EL (cell line): ENCODE measurements at regions not wholly inside any gene's neighbourhood (a gene's known extent, or its start where the extent isn't known, plus 50 kb on each side); places are given as distances from the start of the nearest gene placed in this dataset.

Experiments used
- DNase-seq: peaks from one replicate; pipeline ENCODE4 v3.0.0-alpha.2; 2016

DNA sequence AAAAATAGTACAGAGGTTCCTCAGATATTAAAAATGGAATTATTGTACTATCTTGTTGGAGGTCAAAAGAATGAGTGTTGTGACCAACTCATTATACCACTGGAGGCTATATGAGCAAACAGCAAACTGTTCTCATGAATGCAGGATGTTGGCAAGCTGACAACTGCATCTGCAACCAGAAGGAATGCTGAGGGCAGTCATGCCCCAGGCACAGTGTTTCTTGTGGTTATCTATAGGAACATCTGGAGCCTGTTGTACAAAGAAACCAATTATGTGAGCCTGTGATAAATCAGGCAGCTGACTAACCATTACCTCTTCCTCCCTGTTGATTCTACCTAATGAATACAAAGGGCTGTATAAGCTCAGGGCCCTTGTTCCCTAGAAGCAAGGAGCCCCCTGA is 2057.1 kb downstream of the TP53TG3F start:
- DNase-seq: no peak

DNA sequence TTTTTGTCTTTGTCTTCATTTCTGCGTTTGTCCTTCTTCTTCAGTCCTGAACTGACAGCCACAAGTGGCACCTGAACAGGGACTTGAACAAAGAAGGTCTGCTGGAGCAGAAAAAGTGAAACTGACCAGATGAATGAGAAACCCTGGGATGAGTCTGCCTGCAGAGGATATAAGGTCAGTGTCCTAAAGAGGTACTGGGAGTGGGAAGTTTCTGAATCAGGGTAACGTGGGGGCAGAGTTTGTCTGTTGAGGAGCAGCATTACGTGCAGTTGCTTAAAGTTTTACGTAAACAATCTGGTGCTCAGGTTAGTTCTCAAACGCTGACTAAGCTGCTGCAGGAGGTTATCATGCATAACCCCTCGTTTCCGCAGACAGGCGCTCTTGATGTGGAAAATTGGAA is 2057.6 kb downstream of the TP53TG3F start:
- DNase-seq: no peak

DNA sequence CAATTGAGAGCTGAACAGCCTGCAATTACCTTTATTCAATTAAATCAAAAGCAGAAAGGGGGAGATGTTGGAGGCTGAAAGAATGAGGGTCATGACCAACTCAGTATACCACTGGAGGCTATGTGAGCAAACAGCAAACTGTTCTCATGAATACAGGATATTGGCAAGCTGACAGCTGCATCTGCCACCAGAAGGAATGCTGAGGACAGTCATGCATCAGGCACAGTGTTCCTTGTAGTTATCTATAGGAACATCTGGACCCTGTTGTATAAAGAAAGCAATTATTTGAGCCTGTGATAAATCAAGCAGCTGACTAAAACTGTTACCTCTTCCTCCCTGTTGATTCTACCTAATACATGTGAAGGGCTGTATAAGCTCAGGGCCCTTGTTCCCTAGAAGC is 2064.6 kb downstream of the TP53TG3F start:
- DNase-seq: no peak

DNA sequence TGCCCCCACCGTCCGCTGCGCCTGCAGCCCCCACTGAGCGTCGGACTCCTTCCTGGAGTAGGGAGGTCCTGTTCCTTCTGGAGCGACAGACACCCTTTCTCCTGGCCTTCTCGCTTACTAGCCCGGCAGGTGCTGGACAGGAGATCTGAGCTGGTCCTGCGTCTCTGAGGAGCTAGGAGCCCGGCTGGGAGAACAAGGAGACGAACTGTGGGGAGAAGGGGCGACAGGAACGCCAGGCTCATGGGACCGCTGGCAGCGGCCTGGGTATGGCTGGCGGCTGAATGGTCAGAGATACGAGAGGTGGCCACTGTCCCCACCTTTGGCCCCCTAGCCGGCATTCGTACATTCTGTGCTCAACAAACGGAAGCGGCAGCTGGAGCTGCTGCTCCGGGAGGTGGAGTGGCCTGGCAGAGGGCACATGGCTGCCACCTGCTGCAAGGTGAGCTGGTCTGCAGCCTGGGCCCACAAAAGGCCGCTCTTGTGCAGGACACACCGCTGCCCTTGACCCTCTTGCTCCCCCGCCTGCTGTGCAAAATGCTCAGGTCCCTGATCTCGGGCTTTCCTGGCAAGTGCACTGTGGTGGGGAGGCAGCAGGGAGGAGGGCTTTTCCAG is 2066.7 kb downstream of the TP53TG3F start:
- DNase-seq: no peak

DNA sequence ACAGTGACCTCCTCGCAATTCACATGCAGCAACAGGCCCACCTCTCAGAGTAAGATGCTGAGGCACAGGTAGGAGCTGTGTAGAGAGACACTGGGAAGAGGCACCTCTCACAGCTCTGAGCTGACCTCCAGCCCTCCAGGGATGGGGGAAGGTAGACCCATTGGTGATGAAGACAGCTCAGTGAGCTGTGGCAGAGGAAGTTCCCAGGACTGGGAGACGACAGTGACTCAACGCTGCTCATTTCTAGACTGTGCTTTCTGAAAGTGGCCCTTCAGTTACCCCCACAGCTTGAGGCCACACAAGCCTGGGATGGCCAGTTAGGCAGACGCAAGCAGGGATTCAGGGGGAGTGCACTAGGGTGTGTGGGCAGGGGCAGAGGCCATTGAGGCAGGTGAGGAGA is 2073.2 kb downstream of the TP53TG3F start:
- DNase-seq: no peak

DNA sequence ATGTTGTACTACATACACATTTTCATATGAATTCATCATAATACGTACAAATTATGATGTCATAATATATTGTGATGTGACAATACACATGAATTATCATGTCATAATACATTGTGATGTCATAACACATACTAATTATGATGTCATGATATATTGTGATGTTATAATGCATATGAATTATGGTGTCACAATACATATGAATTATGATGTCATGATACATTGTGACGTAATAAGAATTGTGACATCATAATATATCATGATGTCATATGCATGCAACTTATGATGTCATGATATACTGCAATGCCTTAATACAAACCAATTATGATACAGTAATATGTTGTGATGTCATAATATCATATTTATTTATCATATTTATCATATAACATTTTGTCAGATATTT is 2074.3 kb downstream of the TP53TG3F start:
- DNase-seq: no peak

DNA sequence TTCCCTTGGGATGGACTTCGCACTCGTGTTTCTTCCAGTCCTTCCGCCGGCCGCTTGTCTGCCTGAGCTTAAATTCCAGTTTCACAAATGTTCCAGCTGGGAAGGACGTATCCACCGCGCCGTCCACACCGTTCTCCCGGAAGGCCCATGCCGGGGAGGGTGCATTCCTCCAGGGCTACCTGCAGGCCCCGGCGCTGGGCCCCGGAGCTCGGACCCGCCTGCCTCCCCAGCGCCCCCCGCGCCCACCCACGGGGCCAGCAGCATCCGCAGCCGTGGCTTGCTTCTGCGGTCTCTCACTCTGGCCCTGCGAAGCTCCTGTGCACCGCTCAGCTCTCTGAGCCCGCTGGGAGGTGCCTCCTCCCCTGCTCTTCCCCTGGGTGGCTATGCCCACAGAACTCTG is 2084.1 kb downstream of the TP53TG3F start:
- DNase-seq: no peak

DNA sequence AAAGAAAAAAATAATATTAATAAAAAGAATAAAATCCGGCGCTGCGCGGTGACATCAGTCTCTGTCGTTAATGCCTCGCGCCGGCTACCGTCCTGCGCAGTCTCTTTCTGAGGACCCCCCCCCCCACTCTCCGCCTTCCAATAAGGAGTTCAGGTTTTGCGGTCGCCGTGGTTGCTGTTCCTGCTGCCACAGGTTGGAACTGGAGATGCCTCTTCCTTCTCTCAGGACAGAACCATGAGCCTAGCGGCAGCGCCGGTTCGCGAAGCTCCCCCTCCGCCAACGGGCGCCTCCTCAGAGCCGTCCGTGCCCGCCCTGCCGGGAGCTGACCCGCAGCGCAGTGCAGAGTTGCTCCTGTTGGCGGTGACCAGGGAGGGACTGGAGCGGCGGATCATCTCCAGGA is 2093.4 kb downstream of the TP53TG3F start:
- no peak for DNase-seq

DNA sequence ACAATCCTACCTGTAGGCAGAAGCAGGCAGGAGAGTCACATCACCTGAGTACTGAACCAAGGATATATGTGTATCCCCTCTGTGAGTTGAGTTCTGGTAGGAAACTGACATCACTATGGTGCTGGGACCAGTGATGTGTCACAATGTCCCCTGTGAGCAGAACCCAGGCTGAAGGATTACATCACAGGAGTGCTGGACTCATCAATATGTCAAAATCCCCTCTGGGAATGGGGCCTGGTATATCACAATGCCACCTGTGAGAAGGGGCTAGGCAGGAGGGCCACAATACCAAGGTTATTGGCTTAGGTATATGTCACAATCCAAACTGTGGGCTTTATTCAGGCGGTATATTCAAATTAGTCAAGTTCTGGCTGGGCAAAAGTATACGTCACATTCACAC is 2098.3 kb downstream of the TP53TG3F start:
- DNase-seq: no peak

DNA sequence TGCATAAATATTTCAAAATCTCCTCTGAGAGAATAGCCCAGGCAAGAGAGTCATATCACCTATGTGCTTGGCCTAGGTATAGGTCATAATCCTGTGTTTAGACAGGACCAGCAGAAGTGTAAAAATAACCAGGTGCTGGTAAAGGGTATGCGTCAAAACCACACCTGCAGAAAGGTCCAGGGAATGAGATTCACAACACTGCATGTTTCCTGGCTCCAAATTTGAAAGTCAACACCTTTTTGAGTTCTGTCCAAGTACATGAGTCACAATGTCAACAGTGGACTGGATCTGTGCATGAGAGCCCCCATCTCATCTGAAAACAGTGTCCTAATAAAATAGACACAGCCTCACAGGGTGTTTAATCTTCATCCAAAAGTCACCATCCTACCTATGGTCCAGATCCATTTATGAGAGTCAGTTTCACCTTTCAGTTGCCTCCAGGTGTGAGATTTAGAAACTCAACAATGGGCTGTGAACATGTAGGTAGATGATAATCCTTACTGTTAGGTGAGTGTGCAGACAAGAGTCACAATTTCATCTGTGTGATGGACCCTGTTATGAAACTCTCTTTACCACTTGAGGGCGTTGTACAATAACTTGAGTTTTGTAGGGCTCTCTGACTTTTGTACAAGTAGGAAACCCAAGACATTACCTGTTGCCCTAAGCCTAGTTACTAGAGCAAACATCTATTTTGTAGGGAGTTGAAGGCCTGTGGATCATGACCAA is 2100.7 kb downstream of the TP53TG3F start:
- DNase-seq: no peak

DNA sequence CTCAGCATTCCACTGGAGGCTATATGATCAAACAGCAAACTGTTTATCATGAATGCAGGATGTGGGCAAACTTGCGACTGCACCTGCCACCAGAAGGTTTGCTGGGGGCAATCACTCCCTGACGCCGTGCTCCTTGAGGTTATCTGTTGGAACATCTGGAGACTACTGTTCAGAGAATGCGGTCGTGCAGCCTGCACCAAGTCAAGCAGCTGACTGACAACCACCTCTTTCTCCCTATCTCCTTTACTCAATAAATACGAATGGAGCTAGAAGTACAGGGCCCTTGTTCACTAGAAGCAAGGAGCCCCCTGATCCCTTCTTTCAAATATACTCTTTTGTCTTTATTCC is 2101.2 kb downstream of the TP53TG3F start:
- DNase-seq: no peak

DNA sequence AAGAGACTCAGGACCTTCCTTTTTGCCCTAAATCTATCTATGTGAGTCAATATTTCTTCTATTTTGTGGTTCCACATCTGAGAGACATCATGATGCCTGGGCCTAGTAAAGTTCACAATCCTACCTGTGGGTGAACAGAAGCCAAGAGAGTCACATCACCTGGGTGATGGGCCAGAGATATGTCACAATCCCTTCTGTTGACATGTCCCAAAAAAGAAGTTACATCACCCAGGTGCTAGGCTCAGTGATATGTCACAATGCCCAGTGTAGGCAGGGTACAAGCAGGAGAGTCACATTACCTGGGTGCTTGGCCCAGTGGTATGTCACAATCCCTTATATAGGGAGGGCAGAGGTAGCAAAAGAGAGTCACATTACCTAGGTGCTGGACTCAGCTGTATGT is 2101.9 kb downstream of the TP53TG3F start:
- no peak for DNase-seq

DNA sequence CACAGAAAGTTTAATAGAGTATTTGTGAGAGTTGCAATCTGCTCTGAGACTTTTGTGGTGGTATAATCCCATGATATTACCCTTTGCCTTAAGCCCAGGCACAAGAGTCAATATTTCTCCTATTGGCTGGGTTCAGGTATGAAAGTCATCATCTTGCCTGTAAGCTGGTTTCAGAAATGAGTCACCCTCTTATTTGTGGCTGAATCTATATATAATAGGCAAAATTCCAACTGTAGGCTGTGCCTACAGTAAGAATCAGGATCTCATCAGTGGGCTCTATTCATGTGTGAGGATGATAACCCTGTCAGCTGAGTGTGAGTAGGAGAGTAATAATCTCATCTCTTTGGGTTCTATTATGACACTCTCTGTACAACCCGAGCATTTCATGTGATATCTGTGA is 2103.1 kb downstream of the TP53TG3F start:
- no peak for DNase-seq

DNA sequence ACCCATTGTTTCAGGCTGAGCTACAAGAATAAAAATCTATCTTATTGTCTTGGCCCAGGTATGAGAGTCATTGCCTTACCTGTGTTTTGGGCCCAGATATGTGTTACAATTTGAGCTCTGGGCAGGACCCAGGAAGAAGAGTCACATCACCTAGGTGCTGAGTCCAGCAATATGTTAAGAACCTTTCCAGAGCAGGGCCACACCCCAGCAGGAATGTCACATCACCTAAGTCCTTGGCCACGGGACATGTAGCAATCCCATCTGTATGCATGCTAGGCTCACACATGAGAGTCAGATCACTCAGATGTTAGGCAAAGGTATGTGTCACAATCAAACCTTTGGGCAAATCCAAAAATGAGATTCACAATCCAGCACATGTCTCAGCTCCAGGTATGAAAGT is 2103.5 kb downstream of the TP53TG3F start:
- DNase-seq: no peak

DNA sequence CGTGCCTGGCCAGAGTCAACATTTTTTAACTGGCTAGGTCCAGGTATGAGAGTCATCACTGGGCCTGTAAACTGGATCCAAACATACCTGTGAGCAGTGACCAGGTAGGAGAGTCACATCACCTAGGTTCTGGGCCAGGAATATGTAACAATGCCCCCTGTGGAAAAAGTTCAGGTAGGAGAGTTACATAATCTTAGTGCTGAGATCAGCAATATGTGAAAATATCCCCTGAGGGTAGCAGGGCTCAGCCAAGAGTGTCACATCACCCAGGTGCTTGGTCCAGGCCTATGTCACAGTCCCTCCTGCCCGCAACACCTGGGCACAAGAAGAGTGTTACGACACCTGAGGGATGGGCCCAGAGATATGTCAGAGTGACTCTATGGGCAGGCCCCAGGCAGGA is 2104.7 kb downstream of the TP53TG3F start:
- DNase-seq: no peak

DNA sequence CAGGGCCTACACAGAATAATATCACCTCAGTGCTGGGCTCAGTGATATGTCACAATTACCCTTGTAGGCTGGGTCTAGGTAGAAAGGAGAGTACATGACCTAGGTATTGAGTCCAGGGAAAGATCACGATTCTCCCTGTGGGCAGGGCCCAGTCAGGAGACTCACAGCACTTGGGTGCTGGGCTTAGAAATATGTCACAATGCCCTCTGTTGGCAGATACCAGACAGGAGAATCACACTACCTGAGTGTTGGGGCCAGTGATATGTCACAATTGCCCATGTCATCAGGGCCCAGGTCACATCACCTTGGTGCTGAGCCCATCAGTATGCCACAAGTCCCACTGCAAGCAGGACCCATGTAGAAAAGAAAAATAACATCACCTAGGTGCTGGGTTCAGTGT is 2105.5 kb downstream of the TP53TG3F start:
- no peak for DNase-seq

DNA sequence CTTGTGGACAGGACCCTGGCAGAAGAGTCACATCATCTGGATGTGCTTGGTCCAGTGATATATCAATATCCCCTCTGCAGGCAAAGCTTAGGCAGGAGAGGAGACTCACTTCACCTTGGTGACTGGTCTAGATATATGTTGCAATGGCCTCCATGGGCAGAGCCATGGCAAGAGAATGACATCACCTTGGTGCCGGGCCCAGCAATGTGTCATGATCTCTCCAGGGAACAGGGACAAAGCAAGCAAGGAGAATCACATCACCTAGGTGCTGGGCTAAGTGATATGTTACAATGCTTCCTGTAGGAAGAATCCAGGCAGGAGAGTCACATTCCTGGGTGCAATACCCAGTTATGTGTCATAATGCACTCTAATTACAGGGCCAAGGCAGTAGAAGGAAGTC is 2106.2 kb downstream of the TP53TG3F start:
- no peak for DNase-seq

DNA sequence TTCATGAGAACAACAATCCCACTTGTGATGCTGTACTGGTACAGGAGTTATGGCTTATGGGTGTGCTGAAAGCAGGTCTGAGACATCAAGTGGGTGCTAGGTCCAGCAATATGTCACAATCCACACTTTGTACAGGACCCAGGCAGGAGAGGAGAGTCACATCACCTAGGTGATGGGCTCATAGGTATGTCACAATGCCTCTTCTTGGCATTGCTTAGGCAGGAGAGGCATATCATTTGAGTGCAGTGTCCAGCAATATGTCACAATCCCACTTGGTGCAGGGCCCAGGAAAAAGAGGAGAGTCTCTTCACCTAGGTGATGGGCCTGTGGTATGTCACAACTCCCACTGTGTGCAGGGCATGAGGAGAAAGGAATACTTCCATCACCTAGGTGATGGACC is 2110.0 kb downstream of the TP53TG3F start:
- DNase-seq: no peak

DNA sequence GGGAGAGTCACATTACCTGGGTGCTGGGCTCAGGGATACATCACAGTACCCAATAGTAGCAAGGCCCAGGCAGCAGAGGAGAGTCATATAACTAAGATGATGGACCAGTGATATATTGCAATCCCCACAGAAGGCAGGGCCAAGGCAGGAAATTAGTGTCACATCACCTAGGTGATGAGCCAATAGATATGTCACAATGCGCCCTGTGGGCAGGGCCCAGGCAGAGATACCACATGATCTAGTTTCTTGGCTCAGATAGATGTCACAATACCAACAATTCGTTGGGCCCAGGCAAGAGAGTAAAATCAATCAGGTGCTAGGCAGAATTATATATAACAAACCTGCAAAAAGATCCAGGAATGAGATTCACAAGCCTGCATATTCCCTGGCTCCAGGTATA is 2111.5 kb downstream of the TP53TG3F start:
- no peak for DNase-seq

DNA sequence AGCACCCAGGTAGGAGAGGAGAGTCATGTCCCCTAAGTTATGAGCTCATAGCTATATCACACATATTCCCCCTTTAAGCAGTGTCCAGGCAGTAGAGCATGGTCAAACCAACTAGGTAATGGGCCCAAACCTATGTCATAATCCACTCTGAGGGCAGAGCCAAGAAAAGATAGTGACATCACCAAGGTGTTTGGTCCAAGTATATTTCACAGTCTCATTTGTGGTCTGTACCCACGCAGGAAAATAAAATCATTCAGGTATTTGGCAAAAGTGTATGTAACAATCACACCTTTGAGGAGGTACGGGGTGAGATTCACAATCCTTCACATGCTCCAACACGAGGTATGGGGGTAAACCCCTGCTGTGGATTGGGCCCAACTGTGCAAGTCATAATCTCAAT is 2112.8 kb downstream of the TP53TG3F start:
- no peak for DNase-seq

DNA sequence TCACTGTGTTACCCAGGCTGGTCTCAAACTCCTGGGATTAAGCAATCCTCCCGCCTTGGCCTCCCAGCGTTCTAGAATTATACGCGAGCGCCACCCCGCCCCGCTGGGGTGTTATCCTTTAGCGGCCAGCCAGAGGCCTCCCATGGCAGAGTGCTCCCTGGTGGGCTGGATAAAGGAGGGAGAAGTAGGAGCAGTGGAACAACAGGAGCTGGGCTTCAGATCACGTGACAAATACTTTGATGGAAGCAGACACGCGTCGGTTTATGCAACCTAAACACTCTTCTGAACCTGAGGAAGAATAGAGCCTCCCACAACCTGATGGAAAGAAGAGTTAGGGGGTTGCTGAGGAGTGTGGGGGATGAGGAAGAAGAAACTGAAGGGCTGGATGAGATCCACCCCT is 2114.0 kb downstream of the TP53TG3F start:
- DNase-seq: no peak

DNA sequence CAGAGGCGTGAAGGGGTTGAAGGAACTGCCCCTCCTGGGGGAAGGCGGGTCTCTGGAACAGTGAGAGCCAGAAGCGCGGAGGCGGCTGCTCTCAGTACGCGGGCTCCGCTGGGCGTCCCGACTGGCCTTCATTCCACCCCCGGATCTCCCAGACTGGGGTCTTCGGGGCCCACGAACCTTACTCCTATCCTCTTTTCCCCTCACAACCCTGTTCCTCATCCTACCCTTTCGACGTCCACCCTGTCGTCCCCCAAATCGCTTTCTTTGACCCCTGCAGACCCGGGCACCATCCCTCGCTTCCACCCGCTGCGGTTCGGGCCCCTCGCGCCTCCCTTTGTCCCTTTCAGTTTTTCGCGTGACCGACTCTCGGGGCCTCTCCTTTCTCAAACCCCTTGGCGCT is 2114.6 kb downstream of the TP53TG3F start:
- DNase-seq: no peak

DNA sequence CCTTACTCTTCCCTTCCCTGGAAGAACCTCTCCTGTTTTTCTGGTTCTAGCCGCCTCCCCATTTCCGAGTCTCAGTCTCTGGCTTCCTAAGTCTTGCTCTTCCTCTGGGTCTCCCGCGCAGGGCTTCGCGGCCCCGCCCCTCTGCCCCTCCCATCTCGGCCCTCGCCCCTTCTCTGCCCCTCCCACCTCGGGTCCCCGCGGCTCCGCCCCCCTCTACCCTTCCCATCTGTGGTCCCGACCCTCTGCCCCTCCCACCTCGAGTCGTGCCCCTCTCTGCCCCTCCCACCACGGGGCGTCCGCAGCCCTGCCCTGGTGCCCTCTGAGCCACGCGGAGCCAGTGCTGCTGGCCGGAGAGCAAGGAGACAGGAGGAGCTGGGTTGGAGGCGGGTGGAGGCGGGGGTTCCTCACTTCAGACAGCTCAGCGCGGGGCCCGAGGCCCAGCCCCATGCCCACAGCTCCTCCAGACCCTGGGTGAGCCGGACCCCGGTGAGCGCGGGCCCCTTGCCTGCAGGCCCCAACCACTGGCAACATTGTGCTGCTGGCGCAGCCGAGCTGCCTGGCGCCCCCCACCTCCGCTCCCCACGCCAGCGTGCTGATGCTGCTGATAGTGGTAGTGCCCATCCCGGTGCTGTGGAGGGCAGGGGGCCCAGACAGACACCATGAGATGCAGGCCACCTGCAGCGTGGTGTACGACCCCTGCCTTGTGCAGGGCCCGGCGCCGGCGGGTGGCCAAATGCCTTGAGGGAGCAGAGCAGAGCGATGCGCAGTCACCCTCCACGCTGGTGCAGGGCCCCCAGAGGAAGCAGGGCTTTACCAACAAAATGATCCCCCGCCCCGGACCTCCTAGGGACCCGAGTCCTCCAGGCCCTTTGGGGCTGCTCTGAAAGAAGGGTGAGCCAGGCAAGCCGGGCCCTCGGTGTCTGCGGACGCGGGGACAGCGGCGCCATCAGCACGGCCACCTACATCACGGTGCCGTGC is 2115.3 kb downstream of the TP53TG3F start:
- DNase-seq: no peak

DNA sequence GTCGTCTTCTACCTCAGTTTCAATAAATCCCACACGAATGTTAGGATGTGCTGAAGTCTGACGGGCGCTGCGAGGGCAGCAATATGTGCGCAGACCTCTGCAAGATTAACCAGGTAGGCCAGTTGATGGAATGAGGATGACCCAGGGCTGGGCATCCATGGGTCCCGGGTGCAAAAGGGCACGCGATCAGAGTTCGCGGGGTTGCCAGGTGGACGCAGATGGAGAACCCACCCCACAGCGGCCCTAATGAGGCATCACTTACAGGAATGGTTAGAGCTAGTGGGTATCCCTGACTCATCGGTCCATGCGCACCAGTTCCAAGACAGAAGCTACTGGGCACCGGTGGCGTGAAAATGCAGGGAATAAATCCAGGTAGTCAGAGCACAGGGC is 2116.0 kb downstream of the TP53TG3F start:
- DNase-seq: no peak
